GM18873 (cell line): ENCODE measurements at regions not wholly inside any gene's neighbourhood (a gene's known extent, or its start where the extent isn't known, plus 50 kb on each side); places are given as distances from the start of the nearest gene placed in this dataset.

Source experiments
- ATAC-seq: cut with Tn5 transposase; IDR thresholded peaks from one replicate; pipeline ENCODE4 v1.9.1; 2021; ENCODE audit warnings: mild to moderate bottlenecking, moderate library complexity, moderate number of reproducible peaks; ENCODE audit not compliant: unreplicated experiment, low FRiP score

- no peak for ATAC-seq
Observed at GRCh38 chr4:128512767-128513322, 225.2 kb upstream of the PGRMC2 start.

GRCh38 chr4:128512161-128512560 lies 224.5 kb upstream of the PGRMC2 start:
- ATAC-seq = no peak

GRCh38 chr4:128510850-128511249 lies 223.2 kb upstream of the PGRMC2 start:
- no peak for ATAC-seq

DNA sequence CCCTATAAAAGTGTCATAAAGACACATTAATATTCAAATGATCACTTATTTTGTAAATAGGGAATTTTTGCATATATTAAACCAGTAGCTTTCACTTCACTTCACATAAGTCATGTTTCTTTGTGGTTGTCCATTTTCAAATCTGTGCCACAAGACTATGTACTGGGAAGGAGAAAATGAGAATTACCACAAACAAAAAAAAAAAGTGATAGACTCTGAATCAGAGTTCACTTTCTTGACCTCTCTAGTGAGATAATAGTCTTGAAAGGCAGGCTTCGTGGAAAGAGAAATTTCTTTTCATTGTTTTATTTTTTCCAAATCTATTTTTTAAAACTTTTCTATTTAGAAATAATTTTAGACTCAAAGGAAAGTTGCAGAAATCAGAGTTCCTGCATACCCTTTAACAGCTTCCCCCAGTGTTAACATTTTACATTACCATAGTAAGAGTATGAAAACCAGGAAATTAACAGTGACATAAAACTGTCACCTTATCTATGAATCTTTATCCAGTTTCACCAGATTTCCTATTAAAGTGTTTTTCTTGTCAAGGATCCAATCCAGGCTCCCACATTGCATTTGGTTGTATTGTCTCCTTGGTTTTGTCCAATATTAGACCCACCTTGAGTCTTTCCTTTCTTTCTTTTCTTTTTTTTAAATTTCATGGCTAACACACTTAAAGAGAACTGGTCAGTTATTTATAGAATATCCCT lies 215.4 kb upstream of the PGRMC2 start:
- ATAC-seq = no peak

DNA sequence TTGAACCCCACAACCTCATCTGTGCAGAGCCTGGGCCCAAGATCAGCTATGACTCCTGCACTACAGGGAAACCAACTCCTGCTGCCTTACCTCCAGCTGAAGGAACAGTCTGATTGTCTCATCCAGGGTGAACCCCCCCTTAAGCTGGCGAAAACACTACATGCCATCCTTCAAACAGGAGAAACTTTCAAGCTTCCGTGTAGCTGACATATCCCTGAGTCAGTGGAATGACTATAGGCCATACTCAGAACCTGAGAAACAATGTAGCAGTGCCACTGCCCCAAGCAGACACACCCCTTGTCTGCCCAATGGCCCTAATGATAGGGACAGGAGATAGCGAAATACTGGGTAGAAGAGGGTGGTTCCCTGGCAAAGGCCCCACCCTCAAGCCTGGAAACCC lies 213.6 kb upstream of the PGRMC2 start:
- no peak for ATAC-seq

DNA sequence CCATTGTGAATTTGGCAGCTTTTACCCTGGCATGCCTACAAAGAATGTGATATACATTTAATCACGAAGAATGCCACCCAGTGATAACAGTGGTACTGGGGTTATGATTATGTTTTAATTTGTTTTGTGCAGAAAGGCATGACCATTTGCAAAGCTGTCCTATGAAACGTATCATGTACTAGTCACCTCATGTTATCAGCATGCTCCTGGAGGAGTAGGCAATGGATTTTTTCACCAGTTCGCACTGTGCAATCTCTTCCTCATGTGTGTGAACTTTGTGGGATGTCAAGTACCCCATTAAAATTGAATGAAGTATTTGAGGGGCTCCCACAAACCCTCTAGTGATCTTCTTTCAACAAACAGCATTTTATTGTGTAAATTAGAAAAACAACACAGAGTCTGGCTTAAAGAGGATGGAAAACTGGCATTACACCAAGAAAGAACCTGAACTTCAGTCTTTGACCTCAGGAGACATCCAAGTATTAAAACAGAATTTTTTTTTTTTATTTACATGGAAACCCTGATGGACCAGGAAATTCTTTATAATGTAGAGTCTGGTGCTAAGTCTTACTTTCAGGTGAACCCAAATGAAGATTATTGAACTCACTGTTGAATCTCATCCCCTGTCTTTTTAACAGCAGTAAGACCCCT lies 200.6 kb upstream of the PGRMC2 start:
- ATAC-seq = no peak

DNA sequence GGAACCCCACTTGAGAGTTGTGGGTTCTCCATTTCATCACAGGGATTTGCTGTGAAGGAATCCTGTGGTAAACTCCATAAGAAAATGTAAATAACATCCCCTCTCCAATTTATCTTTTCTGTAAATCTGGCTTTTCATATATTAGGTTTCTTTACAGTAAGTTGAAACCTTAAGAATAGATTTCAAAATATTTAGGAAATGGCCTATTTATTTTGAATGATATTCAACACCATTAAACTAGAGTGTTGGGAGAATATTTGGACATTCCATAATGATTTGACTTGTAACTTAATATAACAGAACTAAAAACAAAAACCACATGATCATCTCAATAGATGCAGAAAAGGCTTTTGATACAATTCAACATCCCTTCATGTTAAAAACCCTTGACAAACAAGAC lies 197.3 kb upstream of the PGRMC2 start:
- no peak for ATAC-seq

DNA sequence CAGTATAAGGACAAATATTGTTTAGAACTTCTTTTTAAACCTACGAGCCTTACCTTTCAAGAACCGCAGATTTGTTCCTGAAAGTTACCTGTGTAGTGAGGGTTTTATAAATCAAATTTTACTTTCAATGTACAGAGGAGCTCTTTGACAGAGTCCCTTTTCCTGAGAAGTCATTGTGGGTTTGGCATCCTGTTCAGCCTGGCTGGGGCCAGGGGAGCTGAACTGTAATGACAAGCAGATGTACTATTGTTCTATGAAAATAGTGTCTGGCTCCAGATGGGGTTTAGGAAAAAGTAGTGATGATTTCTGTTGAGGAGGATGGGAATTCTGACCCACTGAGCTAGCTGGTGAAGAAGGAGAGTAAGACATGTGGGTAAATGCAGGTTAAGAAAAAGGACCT lies 196.2 kb upstream of the PGRMC2 start:
- ATAC-seq = no peak

GRCh38 chr4:128483041-128483440 lies 195.4 kb upstream of the PGRMC2 start:
- ATAC-seq = no peak

DNA sequence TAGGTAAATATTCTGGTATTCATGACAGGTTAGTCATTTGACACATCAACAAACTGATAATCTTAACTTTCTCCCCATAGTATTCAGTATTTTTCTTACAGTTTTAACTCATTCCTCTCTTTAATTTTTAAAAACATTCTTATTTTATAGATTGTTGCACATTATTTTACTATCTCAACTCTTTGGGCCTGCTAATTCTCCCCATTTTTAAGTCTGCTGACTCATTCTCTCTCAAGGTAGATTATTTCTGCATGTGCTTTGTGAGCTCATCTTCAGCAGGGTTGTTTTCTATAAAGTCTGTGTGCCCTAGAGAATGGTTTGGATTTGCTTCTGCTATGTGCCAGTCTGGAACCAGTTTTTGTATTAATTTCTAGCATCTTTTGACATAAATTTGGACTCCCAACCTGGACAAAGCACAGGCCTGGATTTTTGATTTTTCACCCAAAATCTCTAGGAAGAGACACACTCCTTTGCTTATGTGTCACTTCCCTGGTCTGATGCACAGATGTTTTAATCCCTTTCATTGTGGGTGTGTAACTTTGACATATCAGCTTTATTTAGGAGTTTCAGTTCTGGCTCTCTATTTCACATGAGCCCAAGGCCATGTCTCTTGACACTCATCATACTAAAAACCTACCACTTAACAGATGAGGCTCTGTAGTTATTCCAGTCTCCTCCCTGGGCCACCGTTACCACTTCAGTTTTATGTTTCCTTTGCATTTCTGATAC lies 194.3 kb upstream of the PGRMC2 start:
- no peak for ATAC-seq

DNA sequence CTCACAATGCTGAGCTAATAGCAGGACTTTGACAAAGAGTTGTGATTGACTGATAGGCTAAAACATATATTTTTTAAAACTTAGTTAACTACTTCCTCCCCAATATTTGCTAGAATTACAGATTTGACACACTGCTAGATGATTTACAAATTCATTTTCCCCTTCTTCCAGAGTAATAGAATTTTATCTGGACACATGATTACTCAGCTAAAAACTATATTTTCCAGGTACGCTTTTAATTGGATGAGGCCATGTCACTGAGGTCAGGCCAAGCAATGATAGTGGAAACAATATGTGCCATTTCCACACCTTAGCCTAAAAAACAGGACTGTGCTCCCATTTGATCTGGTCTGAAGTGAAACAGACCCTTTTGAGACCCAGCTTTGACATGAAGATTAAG lies 193.3 kb upstream of the PGRMC2 start:
- ATAC-seq = no peak

DNA sequence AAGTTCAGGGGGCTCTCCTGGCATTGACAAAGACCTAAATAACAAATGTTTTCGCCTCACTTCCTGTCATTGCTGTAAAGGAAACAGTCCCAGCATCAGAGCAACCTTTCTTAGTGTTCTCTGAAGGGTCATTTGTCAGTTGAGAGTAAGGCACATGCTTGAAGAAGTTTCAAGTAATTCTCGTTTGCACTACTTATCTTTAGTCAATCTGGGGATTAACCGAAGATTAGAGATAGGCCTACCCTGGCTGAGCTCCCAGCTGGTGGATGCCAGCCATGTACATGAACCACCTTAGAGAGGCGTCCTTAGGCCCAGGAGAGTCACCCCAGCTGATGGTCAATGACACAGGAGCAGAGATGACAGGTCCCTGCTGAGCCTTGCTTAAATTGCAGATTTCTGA lies 189.9 kb upstream of the PGRMC2 start:
- no peak for ATAC-seq

GRCh38 chr4:128475597-128475996 lies 188.0 kb upstream of the PGRMC2 start:
- ATAC-seq = no peak

DNA sequence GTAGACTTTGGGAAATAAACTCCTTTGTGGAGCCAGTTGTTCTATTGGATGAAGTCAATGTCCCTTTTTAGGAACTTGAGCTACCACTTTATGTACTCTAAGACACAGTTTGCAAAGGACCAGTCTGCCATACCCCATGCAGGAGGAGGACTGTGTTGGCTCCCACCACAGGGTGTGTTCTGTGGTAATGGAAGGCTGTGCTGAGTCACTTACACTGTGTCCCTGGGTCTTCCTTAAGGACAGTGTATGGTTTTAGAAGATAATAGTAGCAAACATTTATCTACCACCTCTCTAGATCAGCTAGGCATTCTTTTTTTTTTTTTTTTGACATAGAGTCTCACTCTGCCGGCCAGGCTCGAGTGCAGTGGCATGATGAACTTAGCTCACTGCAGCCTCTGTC lies 184.0 kb upstream of the PGRMC2 start:
- ATAC-seq = no peak

DNA sequence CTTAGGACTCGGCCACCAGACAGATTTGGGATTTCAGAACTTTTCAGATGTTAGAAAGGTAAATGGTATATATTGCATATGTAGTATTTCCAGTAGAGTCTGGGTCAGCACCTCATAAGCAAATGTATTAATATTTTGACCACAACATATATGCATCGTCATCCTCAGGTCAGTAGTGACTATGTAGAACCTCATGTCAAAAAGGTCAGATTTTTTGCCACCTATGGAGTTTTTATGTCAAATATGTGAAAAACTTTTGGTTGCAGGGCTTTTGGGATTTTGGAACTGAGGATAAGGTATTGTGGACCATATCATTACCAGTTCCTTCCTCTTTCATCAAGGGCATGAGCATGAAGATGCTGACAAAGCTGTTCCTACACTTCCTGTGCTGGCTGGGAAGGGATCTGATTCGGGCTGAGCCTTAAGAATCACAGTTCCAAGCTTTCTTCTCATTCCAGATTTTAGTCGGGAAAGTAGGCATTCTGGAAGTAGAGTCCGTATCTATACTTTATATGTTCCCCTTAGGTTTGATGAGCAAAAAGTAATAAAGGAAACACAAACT lies 183.0 kb upstream of the PGRMC2 start:
- ATAC-seq = no peak

DNA sequence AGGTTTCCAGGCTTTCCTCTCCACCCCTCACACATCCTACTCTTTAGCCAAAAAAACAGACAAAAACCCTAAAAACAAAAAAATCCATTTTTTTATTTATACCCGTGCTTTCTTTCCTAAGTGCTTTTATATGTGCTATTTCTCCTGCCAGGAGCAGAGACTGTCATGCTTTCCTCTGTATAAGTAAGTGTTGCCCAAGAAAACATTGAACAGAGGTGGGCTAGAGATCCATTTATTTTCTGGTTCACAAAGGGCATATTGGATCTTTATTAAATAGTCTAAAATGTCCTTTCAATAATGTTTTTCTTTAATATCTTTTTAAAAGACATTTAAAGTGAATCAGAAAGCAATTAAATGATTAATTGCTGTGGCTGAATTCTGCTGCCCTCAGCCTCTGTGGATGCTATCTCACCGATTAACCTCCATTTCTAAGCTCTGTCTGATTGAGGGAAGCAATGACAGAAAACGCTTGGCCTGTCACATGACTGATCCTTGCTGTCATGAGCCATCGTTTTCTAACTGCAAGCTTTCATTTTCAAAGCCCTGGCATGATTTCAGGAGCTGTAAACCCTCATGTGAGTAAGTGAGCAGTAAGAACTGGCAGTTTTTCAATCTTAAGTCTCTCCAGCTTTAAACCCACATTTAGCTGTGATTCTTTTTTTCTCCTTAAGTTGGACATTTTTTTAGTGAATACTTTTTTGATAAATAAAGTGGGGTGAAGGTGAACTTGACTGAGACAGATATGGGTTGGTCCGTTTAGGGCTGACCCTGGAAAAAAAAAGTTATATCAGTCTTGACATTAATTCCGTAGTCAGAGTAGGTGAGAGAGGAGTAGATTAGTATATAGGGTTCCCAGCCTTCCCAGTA lies 180.7 kb upstream of the PGRMC2 start:
- ATAC-seq = no peak

GRCh38 chr4:128465523-128465922 lies 177.9 kb upstream of the PGRMC2 start:
- ATAC-seq = no peak

GRCh38 chr4:128463006-128463405 lies 175.4 kb upstream of the PGRMC2 start:
- ATAC-seq = no peak

DNA sequence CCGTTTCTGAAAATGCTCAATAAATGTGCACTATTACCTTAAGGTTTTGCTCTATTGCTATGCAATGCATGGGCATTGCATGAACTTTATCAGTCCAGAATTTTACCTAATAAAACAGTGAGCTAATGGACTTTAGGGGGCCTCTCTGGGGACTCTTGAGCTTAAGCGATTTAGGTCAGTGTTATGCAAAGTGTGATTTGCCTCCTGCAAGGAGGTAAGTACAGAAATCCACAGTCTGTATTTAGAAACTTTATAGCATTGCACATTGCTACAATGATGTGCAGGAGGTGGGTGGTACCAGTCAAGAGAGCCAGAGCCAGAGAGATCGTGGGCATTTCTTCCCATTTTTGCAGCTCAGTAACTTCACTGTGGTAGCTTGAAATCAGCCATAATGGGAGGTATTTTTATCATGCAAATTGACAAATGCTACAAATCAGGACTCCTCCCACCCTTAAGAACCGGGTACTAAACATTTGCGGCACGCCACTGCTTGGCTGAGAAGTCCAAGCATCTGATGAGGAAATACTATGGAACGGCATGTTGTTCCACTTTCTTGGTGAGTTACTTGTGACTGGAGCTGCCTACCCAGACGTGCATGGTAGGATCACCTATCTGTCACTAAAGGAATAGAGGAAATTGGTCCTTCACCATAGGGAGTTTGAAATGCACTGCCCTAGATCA lies 174.6 kb upstream of the PGRMC2 start:
- ATAC-seq = no peak
